Heart left ventricle (tissue), 13 donors: ENCODE measurements at regions not wholly inside any gene's neighbourhood (a gene's known extent, or its start where the extent isn't known, plus 50 kb on each side); places are given as distances from the start of the nearest gene placed in this dataset.

ENCODE experiments used
- POLR2A ChIP-seq, 2 donors: fragments of 450-650 bp; IDR thresholded peaks; one replicate each; pipeline ENCODE4 v1.6.1; 2017; ENCODE audit warnings: antibody characterized with exemption in 2 of 2, mild to moderate bottlenecking in 2 of 2, moderate library complexity in 2 of 2
- TF ChIP-seq, protein P1 (sequence below), 12 donors: fragments of 200-600 bp; sonication (generic) in 4 of 12; IDR thresholded peaks; one replicate each; pipeline versions ENCODE4 v1.5.0 to v1.8.0; 2018 to 2022; ENCODE audit warnings: antibody characterized with exemption in 12 of 12, mild to moderate bottlenecking in 5 of 12
- donor health status: ischemic (EF 13 %, LVEDD 7.1; RV severe dilation, severe dysfunction).
- donor health status: DM: no; HTN: yes; CAD: no.
- donor health status: DM: no; HTN: no; CAD: no.
- donor health status: ischemic (EF 25% LVEDD 6.9; RV normal size, moderate dysfunction).
- donor health status: ischemic (EF 25% LVEDD 5.7; RV mildly dilated, moderate dysfunction).
- donor health status: ischemic (EF 35%, LVEDD 5.7; RV mildly dilated, moderate dysfunction).
- donor health status: nonischemic (EF 11% LVEDD 7.7; RV severe dilation, severe dysfunction).
- donor health status: DM: yes; HTN: yes; CAD: no.
- donor health status: PGD.
- donor health status: ischemic (EF 29% LVEDD 5.4; RV normal size, mild dysfunction).
- donor health status: nonischemic (EF 23%, LVEDD 6.1; RV moderate dilation, normal function).

DNA sequence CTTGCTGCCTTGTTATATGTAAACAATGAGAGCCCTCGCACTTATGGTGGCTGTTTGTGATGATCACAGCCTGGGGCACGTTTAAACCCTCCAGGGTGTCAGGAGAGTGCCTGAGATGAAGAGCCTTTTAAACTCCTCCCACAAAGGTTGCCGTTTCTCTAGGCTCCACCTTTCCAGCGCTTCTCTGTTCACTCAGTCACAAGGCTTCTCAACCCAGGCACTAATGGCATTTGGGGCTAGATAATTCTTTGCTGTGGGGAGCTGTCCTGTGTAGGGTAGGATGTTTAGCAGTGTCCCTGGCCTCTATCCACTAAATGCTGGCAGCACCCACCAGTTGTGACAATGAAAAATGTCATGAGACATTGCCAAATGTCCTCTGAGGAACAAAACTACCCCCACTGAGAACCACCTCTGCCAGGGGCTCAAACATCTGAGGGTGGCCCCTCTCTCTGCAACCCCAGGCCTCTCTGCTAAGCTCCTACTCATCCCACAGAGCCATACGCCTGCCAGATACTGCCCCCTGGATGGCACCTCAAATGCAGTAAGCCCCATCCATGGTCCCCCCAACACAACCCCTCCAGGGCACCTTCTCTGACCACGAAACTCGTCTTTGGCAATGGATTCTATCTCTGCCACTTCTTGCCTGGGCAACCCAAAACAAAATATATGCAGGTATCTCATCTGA, 144.3 kb upstream of the ZMIZ1 start:
- TF ChIP-seq, protein P1, sequence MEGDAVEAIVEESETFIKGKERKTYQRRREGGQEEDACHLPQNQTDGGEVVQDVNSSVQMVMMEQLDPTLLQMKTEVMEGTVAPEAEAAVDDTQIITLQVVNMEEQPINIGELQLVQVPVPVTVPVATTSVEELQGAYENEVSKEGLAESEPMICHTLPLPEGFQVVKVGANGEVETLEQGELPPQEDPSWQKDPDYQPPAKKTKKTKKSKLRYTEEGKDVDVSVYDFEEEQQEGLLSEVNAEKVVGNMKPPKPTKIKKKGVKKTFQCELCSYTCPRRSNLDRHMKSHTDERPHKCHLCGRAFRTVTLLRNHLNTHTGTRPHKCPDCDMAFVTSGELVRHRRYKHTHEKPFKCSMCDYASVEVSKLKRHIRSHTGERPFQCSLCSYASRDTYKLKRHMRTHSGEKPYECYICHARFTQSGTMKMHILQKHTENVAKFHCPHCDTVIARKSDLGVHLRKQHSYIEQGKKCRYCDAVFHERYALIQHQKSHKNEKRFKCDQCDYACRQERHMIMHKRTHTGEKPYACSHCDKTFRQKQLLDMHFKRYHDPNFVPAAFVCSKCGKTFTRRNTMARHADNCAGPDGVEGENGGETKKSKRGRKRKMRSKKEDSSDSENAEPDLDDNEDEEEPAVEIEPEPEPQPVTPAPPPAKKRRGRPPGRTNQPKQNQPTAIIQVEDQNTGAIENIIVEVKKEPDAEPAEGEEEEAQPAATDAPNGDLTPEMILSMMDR (IDR thresholded peaks at IDR 0.05) = no peak
- no peak for TF ChIP-seq POLR2A (IDR thresholded peaks at IDR 0.05)
